C4-2B (cell line): ENCODE measurements at regions not wholly inside any gene's neighbourhood (a gene's known extent, or its start where the extent isn't known, plus 50 kb on each side); places are given as distances from the start of the nearest gene placed in this dataset.

ENCODE experiments used
- ZFX ChIP-seq: fragments of 450-650 bp; IDR thresholded peaks from 2 replicates; pipeline ENCODE4 v1.6.1; 2017
- TF ChIP-seq, protein P1 (sequence below): fragments of 450-650 bp; conservative IDR thresholded peaks from 2 replicates; pipeline ENCODE4 v1.5.1; 2017; ENCODE audit warnings: mild to moderate bottlenecking

DNA sequence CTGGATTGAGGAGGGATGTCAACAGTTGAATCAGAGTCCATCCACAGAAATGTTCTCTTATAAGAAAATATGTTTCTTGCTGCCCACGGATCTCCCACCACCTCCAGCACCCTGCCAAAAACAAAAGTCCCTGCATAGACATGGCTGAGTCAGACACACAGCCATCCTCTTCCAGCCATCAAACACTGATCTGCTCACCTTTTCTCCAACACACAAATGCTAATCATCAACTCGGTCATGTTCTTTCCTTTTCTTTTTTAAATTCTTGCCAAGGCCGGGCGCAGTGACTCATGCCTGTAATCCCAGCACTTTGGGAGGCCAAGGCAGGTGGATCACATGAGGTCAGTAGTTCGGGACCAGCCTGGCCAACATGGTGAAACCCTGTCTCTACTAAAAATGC lies 110.7 kb upstream of the IL12A start:
- TF ChIP-seq, protein P1, sequence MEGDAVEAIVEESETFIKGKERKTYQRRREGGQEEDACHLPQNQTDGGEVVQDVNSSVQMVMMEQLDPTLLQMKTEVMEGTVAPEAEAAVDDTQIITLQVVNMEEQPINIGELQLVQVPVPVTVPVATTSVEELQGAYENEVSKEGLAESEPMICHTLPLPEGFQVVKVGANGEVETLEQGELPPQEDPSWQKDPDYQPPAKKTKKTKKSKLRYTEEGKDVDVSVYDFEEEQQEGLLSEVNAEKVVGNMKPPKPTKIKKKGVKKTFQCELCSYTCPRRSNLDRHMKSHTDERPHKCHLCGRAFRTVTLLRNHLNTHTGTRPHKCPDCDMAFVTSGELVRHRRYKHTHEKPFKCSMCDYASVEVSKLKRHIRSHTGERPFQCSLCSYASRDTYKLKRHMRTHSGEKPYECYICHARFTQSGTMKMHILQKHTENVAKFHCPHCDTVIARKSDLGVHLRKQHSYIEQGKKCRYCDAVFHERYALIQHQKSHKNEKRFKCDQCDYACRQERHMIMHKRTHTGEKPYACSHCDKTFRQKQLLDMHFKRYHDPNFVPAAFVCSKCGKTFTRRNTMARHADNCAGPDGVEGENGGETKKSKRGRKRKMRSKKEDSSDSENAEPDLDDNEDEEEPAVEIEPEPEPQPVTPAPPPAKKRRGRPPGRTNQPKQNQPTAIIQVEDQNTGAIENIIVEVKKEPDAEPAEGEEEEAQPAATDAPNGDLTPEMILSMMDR, result no peak
- no peak for TF ChIP-seq ZFX
